GM06990 (cell line): ENCODE measurements at regions not wholly inside any gene's neighbourhood (a gene's known extent, or its start where the extent isn't known, plus 50 kb on each side); places are given as distances from the start of the nearest gene placed in this dataset.

Experiments
- DNase-seq: peaks from one replicate; pipeline ENCODE4 v3.0.0-alpha.2; 2011; ENCODE audit not compliant: insufficient read length; ENCODE audit errors: extremely low read depth
- H3K27me3 ChIP-seq: replicated peaks from 2 replicates; pipeline ENCODE4 v1.6.0; 2011; ENCODE audit warnings: low read length; ENCODE audit not compliant: control insufficient read depth, insufficient read depth
- H3K36me3 ChIP-seq: 2 replicates; pipeline ENCODE4 v1.5.1; 2011; ENCODE audit warnings: low read length; ENCODE audit not compliant: control insufficient read depth, insufficient read depth
- H3K4me3 ChIP-seq: replicated peaks from 2 replicates; pipeline ENCODE4 v1.5.1; 2011; ENCODE audit warnings: low read depth, mild to moderate bottlenecking, control low read depth, low read length
- CTCF ChIP-seq: IDR thresholded peaks from 2 replicates; pipeline ENCODE4 v1.5.1; 2011; ENCODE audit warnings: low read length, control low read depth, mild to moderate bottlenecking, inconsistent platforms; ENCODE audit not compliant: insufficient read depth, poor library complexity, severe bottlenecking

GRCh38 chr13:80835902-80836301 lies 495.0 kb upstream of the SPRY2 start:
- no peak for DNase-seq

DNA sequence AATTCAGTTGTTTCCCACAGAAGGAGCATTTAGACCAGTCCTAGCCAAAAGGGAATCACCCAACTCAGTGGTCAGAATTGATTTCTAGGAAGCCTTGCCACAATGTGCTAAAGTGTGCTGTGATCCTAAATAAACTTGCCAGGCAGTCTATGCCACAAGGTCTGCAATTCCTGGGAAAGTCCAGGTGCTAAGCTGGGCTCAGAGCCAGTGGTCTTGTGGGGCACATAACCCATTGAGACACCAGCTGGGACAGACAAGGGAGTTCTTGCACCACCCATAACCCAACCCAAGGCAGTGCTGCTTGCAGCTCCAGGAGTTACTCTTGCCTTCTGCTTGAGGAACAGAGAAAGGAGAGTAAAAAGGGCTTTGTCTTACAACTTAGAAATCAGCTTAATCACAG lies 489.5 kb upstream of the SPRY2 start:
- no peak for DNase-seq
- Histone ChIP-seq H3K27me3 (no peaks in the 10 kb centered on the region), H3K4me3 (no peak overlapping the region), H3K36me3 (no peaks in the 10 kb centered on the region)
- TF ChIP-seq CTCF: no peak

More at GRCh38 chr13:80835902-80836301, 495.0 kb upstream of the SPRY2 start:
- no peak for TF ChIP-seq CTCF
- H3K36me3 ChIP-seq: no peaks in the 10 kb centered on the region
- no peak overlapping the region for H3K4me3 ChIP-seq
- no peaks in the 10 kb centered on the region for H3K27me3 ChIP-seq

DNA sequence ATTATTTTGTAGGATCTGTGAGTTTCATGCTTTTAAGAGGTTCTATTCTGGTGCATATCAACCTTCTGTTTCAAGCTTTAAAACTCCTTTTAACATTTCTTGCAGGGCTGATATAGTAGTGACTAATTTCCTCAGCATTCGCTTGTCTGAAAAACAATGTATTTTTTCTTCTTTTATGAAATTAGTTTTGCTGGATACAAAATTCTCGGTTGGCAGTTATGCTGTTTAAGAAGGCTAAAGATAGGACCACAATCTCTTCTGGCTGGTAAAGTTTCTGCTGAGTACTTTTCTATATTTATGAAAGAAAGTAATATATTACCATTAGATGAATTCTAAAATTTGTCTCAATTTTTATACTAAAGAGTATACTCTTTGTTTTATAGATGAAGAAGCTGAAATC lies 487.8 kb upstream of the SPRY2 start:
- DNase-seq: no peak
- Histone ChIP-seq H3K27me3 (no peaks in the 10 kb centered on the region), H3K36me3 (no peaks in the 10 kb centered on the region), H3K4me3 (no peak overlapping the region)
- TF ChIP-seq CTCF: no peak

DNA sequence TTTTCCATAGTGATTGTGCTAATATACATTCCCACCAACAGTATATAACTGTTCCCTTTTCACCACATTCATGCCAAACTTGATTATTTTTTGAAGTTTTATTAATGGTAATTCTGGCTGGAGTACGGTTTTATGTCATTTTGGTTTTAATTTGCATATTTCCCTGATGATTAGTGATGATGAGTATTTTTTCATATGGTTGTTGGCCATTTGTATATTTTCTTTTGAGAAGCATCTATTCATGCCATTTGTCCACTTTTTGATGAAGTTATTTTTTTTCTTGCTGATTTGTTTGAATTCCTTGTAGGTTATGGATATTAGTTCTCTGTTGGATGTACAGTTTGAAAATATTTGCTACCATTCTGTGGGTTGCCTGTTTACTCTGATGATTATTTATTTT lies 484.4 kb upstream of the SPRY2 start:
- TF ChIP-seq CTCF: no peak
- no peaks in the 10 kb centered on the region for H3K36me3 ChIP-seq
- DNase-seq: no peak
- no peak overlapping the region for H3K4me3 ChIP-seq
- H3K27me3 ChIP-seq: no peaks in the 10 kb centered on the region

GRCh38 chr13:80824229-80824628 lies 483.3 kb upstream of the SPRY2 start:
- DNase-seq: no peak
- Histone ChIP-seq H3K36me3 (no peaks in the 10 kb centered on the region), H3K4me3 (no peak overlapping the region), H3K27me3 (no peaks in the 10 kb centered on the region)
- TF ChIP-seq CTCF: no peak

DNA sequence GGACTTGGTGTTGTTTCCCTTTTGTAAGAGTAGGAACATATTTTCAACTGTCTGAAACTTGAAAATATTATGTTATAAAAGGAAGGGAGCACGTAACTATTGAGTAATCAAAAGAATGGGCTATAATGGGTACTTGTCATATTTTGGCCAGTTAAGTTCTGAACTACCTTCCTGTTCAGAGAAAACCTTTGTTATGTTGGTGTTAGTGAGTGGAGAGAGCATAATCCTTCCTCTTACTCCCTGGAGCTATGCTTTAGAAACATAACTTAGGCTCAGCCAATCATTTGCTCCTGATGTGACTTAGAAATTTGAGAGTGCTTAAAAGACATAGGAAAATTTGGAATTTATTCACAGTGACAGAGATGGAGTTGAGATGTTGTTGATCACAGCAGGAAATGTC lies 482.5 kb upstream of the SPRY2 start:
- DNase-seq: no peak
- Histone ChIP-seq H3K4me3 (no peak overlapping the region), H3K27me3 (no peaks in the 10 kb centered on the region), H3K36me3 (no peaks in the 10 kb centered on the region)
- TF ChIP-seq CTCF: no peak
